ENCODE measurements at regions not wholly inside any gene's neighbourhood (a gene's known extent, or its start where the extent isn't known, plus 50 kb on each side); places are given as distances from the start of the nearest gene placed in this dataset.

DNA sequence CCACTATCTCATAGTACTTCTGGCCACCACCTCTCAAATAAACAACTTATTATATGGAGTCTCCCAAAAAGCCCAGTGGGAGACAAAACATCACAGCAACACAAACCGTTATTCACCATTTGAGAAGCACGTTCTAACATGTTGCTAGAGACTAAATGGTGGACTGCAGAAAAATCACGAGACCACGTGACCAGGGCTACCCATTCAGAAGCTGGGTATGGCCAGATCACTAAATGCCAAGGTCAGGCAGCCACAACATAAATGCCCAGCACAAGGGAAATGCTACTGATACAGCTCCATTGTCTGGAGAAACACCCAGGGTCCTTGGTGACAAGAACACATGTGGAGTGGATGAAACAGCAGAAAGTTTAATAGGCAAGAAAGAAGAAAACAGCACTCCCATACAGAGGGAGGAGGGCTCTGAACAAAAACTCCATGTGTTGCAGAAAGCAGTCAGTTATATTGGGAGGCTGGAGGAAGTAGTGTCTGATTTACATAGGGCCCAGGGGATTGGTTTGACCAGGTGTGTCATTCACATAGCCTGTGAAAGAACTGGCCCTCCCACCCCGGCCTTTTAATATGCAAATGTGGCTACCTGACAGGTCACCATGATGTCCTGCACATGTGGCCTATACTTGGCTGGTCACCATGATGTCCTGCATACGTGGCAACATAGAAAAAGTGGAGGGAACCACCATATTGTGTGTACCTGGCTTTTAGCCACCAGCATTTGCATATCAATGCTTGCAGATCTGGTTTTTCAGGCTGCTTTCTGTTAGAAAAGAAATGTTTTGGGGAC lies 97.2 kb downstream of the TRIM36 start:
- DNase-seq, result no peak

DNA sequence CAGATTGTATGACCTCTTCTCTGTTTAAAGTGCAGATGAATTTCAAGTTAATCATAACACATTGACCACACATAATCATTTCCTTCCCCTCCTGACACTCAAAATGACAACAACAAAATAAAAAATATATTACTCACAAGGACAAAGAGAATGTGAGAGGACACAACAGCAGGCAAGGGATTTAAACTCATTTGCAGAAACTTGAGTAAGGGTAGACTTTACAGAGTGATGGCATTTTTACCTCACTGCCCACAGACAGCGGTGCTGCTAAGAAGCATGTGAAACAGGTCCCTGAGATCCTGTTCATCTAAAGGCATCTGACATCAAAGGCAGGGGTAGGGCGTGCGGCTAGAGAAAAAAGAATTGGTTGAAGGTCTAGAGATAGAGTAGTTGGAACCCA lies 99.0 kb downstream of the TRIM36 start:
- DNase-seq, result no peak

DNA sequence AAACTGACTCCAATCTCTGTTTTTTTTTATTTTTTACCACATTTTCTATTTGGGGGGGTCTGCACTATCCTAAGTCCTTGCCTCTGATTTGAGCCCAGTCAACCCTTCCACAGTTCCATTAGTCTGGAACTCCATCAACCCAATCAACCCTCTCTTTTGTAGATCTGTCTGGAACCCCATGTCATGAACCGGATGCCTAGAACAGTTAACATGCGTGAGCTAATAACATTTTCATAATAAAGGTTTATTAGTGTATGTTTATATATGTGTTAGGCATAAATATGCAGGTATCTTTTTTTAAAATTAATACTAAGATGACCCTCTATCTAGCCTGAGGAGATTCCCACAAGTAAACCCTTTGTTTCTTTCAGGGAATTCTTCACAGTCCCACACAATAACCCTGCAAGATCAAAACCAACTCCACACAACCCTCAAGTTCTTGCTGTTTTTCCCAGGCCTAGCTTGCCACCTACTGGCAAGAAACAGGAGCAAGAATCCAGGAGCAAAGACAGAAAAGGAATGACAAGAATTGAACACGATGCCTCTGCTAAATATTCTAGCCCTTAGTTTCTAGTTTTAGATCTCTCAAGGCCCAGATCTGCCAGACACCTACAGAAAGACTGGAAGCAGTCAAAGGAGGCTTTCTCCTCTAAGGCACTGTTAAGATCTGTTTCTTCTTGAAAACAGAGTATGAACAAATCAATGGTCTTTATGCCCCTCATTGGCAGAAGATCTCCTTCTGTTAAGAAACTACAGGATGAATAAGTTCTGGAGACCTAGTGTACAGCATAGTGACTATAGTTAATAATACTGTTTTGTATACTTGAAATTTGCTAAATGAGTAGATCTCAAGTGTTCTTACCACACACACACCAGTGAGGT lies 100.4 kb downstream of the TRIM36 start:
- no peak for DNase-seq

DNA sequence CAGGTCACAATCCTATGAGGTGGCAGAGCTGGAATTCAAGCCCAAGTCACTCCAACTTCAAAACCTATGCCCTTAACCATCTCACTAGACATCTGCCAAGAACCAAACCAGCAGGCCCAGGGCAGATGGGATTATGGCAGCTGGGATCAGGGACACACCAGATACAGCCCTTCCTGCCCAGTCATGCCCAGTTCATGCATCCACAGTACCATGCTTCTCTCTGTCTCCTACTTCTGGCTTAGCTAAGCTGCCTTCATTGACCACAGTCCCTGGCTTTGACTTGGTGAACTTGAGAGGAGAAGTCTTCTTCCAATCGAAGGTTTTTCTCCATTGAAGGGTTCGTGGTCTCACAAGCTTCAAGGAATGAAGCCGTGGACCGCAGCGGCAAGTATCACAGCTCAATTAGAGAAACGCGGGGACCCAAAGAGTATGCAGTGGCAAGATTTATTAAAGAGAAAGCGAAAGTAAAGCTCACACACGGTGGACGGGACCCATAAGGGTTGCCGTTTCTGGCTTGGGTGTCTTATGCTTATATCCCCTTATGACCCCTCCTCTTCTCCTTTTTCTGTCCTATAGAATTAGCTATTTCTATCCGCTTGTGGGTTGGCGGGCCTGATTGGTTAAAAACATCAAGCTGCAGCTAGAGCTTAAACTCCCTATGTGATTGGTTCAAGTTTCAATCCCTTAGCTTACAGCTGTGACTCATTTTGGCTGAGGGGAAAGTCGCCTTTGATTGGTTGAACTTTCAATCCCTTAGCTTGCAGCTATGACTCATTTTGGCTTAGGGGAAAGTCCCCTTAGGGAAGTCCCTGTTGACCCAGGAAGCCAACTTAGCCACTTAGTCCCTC lies 101.2 kb downstream of the TRIM36 start:
- peak; percentile 54 for DNase-seq

DNA sequence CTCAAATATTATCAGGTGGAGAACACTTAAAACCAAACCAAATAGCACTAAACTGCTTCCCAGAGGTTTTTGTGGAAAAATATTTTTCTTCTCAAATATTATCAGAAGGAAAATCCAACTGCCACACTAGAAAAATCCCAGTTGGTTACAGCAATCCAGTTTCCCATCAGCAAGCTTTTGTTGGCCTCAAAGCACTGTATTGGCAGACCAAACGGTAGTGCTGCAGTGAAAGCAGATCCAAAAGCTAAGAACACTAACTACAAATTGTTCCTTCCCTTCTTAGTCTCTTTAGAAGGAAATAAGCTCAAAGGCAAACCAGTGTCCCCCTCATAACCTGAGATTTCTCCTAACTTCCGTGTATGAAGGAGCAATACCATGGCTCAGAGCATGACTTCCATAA lies 105.3 kb downstream of the TRIM36 start:
- no peak for DNase-seq

DNA sequence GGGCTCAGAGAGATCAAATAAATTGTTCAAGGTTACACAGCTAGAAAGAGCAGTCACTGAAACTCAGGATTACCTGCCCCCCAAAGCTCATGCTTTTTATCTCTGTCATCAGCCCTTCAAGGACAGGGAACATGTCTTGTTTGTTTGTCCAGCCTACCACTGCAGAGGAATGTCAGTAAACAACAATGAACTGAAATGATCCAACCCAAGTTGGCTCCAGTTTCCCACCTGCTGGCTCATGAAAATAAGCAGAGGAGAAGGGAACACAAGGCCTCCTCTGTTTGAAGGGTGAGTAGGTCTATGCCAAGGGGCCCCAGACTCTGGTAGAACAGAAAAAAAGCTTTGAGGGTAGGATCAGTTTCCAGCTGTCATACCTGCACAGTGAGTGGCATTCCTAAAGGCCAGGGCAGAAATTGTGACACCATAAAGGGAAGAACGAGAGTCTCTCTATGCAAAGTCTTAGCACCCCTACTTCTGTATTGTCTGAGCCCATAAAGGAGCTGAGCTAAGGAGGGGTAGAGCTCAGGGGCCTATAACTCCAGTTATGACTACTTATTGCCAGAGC lies 115.2 kb downstream of the TRIM36 start:
- no peak for DNase-seq

DNA sequence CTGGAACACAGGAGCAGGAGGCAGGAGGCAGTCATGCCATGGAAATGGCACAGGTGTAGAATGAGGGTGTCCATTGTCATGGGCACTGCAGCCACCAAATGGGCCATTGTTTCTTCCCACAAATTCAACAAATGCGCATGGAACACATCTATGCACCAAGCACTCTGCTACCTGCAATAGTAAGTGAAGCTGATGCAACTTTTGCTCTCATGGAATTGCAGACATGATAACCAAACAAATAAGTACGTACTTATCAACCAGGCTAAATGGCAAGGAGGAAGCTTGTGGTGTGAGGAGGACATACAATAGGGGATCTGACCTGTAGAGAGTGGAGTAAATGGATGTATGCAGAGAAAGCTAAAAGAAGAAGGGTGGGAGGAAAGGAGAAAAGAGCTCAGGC lies 116.8 kb downstream of the TRIM36 start:
- no peak for DNase-seq

DNA sequence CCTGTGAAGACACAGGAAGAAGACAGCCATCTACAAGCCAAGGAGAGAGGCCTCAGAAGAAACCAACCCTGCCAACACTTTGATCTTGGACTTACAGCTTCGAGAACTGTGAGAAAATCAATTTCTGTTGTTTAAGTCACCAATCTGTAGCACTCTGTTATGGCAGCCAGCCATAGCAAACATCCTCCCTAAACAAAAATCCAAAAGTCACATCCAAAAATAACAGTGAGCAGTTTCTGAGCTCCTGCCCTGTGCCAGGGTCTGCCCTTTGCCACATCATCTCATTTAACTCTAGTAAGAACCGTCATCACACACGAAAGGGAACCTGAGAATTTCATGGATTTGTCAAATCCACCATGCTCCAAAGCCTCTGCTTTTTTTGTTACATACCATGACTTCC lies 118.8 kb downstream of the TRIM36 start:
- DNase-seq, result no peak

DNA sequence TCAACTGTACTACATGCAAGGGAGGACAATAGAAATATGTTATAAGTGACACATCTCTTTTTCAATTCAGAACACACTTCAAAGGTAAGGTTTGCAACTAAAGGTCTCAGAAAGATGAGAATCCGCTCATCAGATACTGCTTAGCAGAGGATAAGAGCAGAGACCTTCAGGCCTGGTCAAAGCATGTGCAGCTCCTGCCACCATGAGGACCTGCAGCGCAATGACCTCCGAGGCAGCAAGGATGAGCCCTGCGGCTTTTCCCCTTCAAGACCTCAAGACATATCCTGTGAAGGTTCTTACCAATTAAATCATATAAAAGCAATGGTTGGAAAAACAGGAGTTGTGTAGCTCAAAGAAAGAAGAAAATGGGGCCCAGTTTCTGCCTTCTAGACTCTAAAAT lies 135.8 kb downstream of the TRIM36 start:
- no peak for DNase-seq

DNA sequence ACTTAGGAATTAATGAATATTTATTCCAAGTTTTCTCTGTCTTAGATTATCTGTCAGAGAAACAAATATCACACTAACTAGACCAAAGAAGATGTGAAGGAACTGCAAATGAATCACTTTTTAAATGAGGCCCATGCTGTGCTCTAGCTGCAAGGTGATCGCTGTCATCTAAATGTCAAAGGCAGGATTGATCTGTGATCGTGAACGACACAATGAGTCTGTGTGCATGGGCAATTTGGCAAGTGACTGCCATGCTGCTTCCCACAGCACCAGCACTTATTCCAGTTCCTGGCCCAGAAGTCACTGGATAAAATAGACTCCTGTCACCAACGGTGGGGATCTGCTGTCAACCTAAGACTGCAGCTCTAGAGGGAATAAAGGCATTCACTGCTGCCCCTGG lies 141.2 kb downstream of the TRIM36 start:
- no peak for DNase-seq

DNA sequence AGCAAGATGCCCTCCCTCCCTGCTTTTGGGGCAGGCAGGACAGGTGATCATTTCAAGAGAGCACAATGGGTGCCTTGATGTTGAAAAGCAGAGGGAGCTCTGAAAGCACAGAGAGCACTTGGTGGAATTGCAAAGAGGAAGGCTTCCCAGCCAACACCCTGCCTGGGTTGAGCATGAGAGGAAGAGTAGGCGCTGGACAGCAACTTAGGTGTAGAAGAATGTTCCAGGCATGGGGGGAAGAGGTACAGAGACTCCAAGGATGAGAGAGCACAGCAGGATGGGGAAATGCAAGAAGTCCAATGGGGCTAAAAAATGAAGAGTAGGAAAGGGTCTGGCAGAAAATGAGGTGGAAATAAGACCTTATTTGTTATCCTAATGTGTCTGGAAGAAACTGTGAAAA lies 144.8 kb downstream of the TRIM36 start:
- no peak for DNase-seq

DNA sequence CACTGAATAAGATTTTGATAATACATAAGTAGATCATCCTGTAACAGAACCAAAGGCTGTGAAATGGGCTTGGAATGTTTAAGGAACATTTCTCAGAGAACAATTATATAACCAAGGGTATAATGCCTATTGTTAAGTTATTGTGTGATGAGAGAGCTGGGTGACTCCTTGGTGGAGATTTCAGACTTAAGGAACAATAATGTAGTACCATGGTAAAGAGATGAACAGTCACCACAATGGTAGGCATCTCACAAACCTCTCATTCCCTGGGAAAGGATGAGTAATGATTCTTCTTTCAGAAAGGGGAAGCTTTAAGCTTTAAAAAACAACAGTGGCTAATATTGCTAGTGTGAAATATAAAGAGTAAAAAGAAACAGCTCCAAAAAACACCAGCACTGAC lies 147.4 kb downstream of the TRIM36 start:
- no peak for DNase-seq

DNA sequence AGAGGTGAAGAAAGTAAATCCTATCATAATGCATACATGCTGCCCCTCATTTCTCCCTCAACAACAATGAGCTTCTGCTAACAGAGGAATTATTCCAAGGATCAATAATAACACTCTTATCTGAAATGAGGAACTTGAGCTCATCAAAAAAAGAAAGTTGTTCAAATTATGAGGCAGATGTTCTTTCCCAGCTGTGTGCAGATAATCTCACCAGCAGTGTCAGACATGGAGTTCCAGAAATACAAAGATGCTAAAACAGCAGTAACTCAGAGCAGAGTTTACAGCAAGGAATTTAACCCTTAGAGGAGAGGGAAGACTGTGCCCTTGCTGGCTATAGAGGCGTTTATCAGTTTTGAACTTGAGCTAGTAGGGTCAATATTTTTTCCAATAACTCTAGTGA lies 153.1 kb downstream of the TRIM36 start:
- no peak for DNase-seq

DNA sequence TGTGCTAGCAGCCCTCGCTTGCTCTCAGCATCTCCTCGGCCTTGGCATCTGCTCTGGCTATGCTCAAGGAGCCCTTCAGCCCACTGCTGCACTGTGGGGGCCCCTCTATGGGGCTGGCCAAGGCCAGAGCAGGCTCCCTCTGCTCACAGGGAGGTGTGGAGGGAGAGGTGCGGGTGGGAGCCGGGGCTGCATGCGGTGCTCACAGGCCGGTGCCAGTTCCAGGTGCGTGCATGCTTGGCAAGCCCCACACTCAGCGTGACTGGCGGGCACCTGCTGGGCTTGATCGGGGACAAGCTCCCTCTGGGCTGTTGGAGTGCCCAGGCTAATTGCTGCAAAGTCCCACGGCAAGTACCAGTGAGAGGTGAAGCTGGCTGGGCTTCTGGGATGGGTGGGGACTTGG lies 170.5 kb downstream of the TRIM36 start:
- DNase-seq, result no peak

DNA sequence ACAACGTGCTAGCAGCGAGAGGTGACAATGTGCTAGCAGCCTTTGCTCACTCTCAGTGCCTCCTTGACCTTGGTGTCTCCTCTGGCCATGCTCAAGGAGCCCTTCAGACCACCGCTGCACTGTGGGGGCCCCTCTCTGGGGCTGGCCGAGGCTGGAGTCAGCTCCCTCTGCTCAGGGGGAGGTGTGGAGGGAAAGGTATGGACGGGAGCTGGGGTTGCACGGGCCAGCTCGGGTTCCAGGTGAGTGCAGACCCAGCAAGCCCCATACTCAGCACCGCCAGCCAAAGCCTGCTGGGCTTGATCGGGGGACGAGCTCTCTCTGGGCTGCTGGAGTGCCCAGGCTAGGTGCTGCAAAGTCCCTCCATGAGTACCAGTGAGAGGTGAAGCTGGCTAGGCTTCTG lies 180.2 kb downstream of the TRIM36 start:
- no peak for DNase-seq

DNA sequence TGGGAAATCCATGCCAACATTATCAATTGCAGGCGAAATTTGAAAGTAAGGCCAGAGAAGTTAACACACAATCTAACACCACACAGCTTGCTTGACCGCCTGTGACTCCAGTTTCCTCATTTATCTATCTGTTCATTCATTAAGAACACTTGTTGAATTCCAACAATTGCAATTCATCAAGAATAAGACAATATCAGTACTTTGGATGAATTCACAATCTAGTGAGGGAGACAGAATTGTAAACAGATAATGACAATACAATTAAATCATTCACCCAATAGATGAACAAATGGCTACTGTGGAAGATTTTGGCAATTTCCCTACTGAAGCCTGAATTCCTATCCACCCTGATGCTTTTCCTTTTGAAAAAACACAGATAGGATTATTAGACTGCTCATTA lies 181.6 kb downstream of the TRIM36 start:
- DNase-seq, result no peak

DNA sequence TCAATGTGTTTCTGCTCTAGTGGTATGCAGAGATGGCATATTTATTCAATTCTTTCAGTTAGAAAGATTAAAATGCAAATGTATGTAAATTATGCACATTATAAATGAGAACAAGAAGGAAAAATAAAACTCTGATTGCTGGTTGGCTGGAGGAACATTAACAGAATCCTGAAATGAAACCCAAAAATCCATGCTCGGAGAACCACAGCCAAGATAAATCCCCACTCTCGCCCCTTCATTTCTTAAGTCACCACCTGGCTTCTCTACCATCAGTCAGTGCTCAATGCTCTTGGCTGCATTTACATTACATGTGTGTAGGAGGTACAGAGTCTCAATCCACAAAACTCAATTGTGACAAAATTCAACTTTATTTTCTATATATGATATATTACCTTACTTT lies 184.9 kb downstream of the TRIM36 start:
- DNase-seq, result no peak

DNA sequence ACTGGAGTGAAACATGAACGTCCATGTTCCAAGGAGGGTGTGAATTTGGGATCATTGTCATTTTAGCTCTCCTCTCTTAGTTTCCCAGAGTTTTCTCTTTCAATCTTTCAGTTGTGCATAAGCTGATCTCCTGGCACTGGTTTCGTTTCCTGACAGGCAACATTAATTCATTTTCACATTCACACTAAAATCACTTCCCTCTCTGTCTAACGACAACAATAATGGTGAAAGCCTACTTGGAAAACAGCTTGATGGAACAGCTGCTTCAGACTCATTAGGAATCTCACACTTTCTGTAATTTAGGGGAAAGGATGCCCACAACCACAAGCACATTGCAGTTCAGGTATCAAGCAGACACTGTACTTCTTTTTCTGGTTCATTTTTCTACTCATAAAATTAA lies 188.6 kb downstream of the TRIM36 start:
- no peak for DNase-seq

DNA sequence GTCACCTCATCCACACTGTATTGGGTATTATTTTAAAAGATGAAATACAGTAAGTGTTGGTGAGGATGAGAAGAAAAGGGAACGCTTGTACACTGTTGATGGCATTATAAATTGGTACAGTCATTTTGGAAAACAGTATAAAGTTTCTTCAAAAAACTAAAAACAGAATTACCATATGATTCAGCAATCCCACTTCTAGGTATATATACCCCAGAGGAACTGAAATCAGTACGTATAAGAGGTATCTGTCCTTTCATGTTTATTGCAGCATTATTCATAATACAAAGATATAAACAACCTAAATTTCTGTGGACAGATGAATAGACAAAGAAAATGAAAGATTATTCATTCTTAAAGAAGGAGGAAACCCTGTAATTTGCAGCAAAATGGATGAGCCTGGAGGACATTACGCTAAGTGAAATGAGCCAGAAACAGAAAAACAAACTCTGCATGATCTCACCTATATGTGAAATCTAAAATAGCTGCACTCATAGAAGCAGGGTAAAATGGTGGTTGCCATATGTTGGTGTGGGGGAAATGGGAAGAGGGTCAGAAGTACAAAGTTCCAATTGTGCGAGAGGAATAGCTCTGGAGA lies 191.6 kb downstream of the TRIM36 start:
- no peak for DNase-seq

DNA sequence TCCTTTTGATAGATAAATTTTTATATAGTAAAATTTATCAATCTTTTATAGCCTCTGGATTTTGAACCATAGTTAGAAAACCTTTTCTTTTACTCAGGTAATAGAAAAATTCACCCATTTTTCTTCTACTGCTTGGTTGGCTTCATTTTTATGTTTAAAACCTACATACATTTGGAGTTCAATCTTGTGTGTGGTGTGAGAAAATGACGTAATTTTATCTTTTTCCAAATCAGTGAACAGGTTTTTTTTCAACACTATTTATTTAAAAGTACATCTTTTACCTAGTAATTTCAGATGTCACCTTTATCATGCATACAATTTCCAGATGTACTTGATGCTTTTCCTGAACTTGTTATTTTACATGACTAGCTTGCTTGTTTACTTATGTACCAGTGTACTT lies 200.2 kb downstream of the TRIM36 start:
- no peak for DNase-seq

DNA sequence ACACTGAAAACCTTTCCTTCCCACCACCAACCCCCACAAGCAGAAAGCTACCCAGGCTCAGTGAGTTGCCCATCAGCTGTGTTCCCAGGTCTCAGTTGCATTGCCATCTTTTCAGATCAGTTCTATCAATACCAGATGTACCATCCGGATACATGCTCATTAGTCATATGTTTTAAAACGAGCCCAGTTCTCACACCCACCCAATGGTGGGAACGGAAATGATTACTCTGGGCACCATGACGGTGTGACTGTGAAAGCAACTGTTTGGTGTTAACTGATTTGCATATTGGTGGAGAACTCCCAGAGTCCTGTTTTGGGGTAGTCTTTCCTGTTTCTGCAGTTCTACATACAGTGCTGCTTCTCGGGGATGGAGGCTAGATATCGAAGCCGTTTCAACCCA lies 212.3 kb downstream of the TRIM36 start:
- DNase-seq, result no peak

DNA sequence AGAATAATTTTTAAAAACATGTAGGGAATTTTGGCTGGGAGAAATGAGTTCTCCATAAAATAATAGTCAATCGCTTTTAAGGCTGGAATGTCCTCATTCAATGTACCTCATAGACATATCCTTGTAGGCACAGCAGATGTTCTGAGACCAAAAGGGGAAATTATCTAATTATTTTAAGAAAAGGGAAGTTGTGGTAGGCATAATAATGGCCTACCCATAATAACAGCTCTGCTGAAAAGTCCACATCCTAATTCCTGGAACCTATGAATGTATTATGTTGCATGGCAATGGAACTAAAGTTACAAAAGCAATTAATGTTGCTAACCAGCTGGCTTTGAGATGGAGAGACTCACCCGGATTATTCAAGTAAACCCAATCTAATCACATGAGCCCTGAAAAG lies 216.1 kb downstream of the TRIM36 start:
- DNase-seq, result no peak

DNA sequence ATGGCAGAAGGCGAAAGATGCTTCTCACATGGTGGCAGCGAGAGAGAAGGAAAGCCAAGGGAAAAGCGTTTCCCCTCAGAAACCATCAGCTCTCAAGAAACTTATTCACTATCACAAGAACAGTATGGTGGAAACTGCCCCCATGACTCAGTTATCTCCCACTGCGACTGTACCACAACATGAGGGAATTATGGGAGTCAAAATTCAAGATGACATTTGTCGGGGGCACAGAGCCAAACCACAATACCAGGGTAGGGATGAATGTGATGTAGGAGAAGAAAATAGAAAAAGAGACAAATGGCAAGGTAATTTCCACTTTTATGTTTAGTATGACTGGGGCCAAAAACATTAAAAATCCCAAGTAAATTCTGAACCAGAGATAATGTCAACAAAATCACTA lies 216.8 kb downstream of the TRIM36 start:
- DNase-seq, result no peak

Data from CD4-positive, alpha-beta T cell treated with Interleukin-12 subunit alpha and Interleukin-12 subunit beta, for 1 hour (primary cell).